ENCODE measurements at regions not wholly inside any gene's neighbourhood (a gene's known extent, or its start where the extent isn't known, plus 50 kb on each side); places are given as distances from the start of the nearest gene placed in this dataset.
"Not testable (repeated sequence)": the region's sequence is repeated elsewhere in the genome, so short reads cannot be mapped to it uniquely, and the experiment has no call there.

GRCh38 chrY:5877617-5878016 lies 368.4 kb upstream of the TSPY2 start:
- DNase-seq (ENCODE audit: low spot score) = not testable (repeated sequence)

DNA sequence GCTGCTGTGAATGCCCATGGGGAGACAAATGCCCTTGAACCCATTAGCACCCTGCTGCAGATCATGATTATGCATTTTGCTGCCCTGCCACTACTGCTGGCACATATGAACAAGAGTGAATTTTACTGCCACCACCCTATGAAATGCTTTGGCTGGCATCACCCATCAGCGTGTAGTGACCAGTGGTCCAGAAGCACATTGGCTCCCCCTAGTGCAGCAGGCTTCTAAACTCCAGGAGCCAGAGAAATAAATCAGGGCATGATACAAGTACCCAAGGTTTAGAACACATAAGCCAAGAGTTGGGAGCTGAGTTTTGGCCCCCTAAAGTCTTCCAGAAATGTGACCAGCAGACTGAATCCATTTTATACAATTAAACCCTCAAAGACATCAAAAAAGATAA lies 355.4 kb upstream of the TSPY2 start:
- not testable (repeated sequence) for DNase-seq (ENCODE audit: low spot score)

GRCh38 chrY:5896688-5897087 lies 349.3 kb upstream of the TSPY2 start:
- not testable (repeated sequence) for DNase-seq (ENCODE audit: low spot score)

DNA sequence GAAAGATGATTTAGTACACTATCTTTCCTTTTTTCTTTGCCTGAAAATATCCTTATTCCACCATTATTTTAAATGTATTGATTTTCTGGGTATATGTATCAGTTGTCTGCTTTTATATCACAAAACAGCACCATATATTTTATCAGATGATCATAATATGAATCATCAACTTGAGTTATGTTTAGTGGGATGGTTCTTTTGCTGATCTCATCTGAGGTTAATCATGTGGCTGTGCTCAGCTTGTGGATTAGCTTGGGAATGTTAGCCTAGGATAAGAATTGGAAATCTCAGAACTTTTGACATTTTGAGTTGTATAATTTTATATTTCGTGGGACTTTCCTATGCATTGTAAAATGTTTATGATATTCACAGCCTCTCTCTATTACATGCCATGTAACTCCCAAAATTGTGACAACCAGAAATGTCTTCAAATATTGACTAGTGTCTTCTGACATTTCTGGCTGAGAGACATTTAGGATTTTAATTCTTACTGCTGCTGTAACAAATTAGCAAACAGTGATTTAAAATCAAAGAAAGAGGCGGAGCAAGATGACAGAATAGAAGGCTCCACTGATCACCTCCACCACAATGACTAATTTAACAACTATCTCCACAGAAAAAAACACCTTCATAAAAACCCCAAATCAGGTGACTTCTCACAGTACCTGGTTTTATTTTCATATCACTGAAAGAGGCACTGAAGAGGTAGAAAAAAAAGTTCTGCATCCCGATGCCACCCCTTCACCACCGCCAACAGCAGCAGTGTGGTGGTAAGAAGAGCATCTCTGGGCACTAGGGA lies 337.1 kb upstream of the TSPY2 start:
- not testable (repeated sequence) for DNase-seq (ENCODE audit: low spot score)

- not testable (repeated sequence) for DNase-seq (ENCODE audit: low spot score)
Observed at GRCh38 chrY:5938442-5938841, 307.6 kb upstream of the TSPY2 start.

GRCh38 chrY:5946380-5947119 lies 299.5 kb upstream of the TSPY2 start:
- DNase-seq (ENCODE audit: low spot score) = not testable (repeated sequence)

GRCh38 chrY:5967019-5967418 lies 279.0 kb upstream of the TSPY2 start:
- DNase-seq (ENCODE audit: low spot score) = not testable (repeated sequence)

DNA sequence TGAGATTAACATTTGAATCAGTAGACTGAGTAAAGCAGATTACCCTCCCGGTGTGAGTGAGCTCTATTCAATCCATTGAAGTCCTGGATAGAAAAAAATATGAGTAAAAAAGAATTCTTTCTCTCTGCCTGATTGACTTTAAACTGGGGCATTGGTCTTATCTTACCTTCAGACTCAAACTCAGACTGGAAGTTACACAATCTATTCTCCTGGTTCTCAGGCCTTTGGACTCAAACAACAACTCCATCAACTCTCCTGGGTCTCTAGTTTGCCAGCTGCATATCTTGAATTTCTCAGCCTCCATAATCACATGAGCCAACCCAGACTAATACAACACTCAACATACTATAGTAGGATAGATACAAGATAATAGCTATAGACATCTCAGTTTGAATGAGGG lies 255.4 kb upstream of the TSPY2 start:
- peak; percentile 28 for DNase-seq (ENCODE audit: low spot score)
